ENCODE measurements at regions not wholly inside any gene's neighbourhood (a gene's known extent, or its start where the extent isn't known, plus 50 kb on each side); places are given as distances from the start of the nearest gene placed in this dataset.

- no peak for DNase-seq
- no peaks in the 10 kb centered on the region for H3K27me3 Mint-ChIP-seq
- CTCF ChIA-PET: no interaction called here
- H3K27ac Mint-ChIP-seq: no peak overlapping the region
- H3K4me1 Mint-ChIP-seq: no peaks in the 10 kb centered on the region
- no peak overlapping the region for H3K4me3 Mint-ChIP-seq
- H3K9me3 Mint-ChIP-seq: peaks cover 7% of the 10 kb centered on the region
- peaks cover 2% of the 10 kb centered on the region for H3K36me3 Mint-ChIP-seq
Observed at GRCh38 chr16:88285514-88285822, 97.3 kb upstream of the ZNF469 start.

- DNase-seq: no peak
- Mint-ChIP-seq H3K36me3 (peaks cover 2% of the 10 kb centered on the region), H3K4me1 (no peaks in the 10 kb centered on the region), H3K4me3 (no peak overlapping the region), H3K27me3 (no peaks in the 10 kb centered on the region), H3K27ac (no peak overlapping the region), H3K9me3 (peaks cover 9% of the 10 kb centered on the region)
- CTCF ChIA-PET: no interaction called here
Observed at GRCh38 chr16:88286301-88286923, 96.3 kb upstream of the ZNF469 start.

GRCh38 chr16:88287219-88287618 lies 95.5 kb upstream of the ZNF469 start:
- CTCF ChIA-PET: no interaction called here
- H3K27me3 Mint-ChIP-seq: no peaks in the 10 kb centered on the region
- H3K27ac Mint-ChIP-seq: no peak overlapping the region
- DNase-seq: peak; percentile 38
- no peaks in the 10 kb centered on the region for H3K4me1 Mint-ChIP-seq
- H3K4me3 Mint-ChIP-seq: no peak overlapping the region
- peaks cover 9% of the 10 kb centered on the region for H3K9me3 Mint-ChIP-seq
- H3K36me3 Mint-ChIP-seq: peaks cover 2% of the 10 kb centered on the region

- no peak overlapping the region for H3K27ac Mint-ChIP-seq
- no peaks in the 10 kb centered on the region for H3K36me3 Mint-ChIP-seq
- H3K4me1 Mint-ChIP-seq: no peaks in the 10 kb centered on the region
- H3K27me3 Mint-ChIP-seq: no peaks in the 10 kb centered on the region
- no peak overlapping the region for H3K4me3 Mint-ChIP-seq
- CTCF ChIA-PET: no interaction called here
- H3K9me3 Mint-ChIP-seq: peaks cover 6% of the 10 kb centered on the region
- DNase-seq: no peak
Observed at GRCh38 chr16:88288303-88288702, 94.5 kb upstream of the ZNF469 start.

GRCh38 chr16:88289001-88289400 lies 93.8 kb upstream of the ZNF469 start:
- H3K4me3 Mint-ChIP-seq: no peak overlapping the region
- H3K9me3 Mint-ChIP-seq: peaks cover 6% of the 10 kb centered on the region
- DNase-seq: no peak
- no peak overlapping the region for H3K27ac Mint-ChIP-seq
- no peaks in the 10 kb centered on the region for H3K27me3 Mint-ChIP-seq
- no peaks in the 10 kb centered on the region for H3K36me3 Mint-ChIP-seq
- H3K4me1 Mint-ChIP-seq: no peaks in the 10 kb centered on the region
- CTCF ChIA-PET: no interaction called here

- CTCF ChIA-PET: no interaction called here
- Mint-ChIP-seq H3K27me3 (no peaks in the 10 kb centered on the region), H3K9me3 (peaks cover 6% of the 10 kb centered on the region), H3K27ac (no peak overlapping the region), H3K4me1 (no peaks in the 10 kb centered on the region), H3K36me3 (no peaks in the 10 kb centered on the region), H3K4me3 (no peak overlapping the region)
- no peak for DNase-seq
Observed at GRCh38 chr16:88289561-88289960, 93.2 kb upstream of the ZNF469 start.

GRCh38 chr16:88289968-88290401 lies 92.8 kb upstream of the ZNF469 start:
- peak; percentile 13 for DNase-seq
- no peaks in the 10 kb centered on the region for H3K36me3 Mint-ChIP-seq
- H3K27me3 Mint-ChIP-seq: no peaks in the 10 kb centered on the region
- H3K4me3 Mint-ChIP-seq: no peak overlapping the region
- peaks cover 6% of the 10 kb centered on the region for H3K9me3 Mint-ChIP-seq
- H3K27ac Mint-ChIP-seq: no peak overlapping the region
- CTCF ChIA-PET: no interaction called here
- no peaks in the 10 kb centered on the region for H3K4me1 Mint-ChIP-seq

GRCh38 chr16:88290850-88291830 lies 91.6 kb upstream of the ZNF469 start:
- no peaks in the 10 kb centered on the region for H3K27me3 Mint-ChIP-seq
- peaks cover 4% of the 10 kb centered on the region for H3K9me3 Mint-ChIP-seq
- CTCF ChIA-PET: no interaction called here
- DNase-seq: peak; percentile 4
- H3K4me3 Mint-ChIP-seq: no peak overlapping the region
- H3K4me1 Mint-ChIP-seq: no peaks in the 10 kb centered on the region
- no peaks in the 10 kb centered on the region for H3K36me3 Mint-ChIP-seq
- H3K27ac Mint-ChIP-seq: no peak overlapping the region

GRCh38 chr16:88292007-88292970 lies 90.5 kb upstream of the ZNF469 start:
- DNase-seq: peak; percentile 11
- Mint-ChIP-seq H3K27me3 (no peaks in the 10 kb centered on the region), H3K27ac (no peak overlapping the region), H3K4me3 (no peak overlapping the region), H3K9me3 (peaks cover 8% of the 10 kb centered on the region), H3K4me1 (no peaks in the 10 kb centered on the region), H3K36me3 (no peaks in the 10 kb centered on the region)
- CTCF ChIA-PET: no interaction called here

- Mint-ChIP-seq H3K4me3 (no peak overlapping the region), H3K9me3 (peaks cover 8% of the 10 kb centered on the region), H3K27ac (no peak overlapping the region), H3K36me3 (no peaks in the 10 kb centered on the region), H3K27me3 (no peaks in the 10 kb centered on the region), H3K4me1 (no peaks in the 10 kb centered on the region)
- CTCF ChIA-PET: no interaction called here
- no peak for DNase-seq
Observed at GRCh38 chr16:88293097-88293496, 89.7 kb upstream of the ZNF469 start.

- Mint-ChIP-seq H3K27me3 (peaks cover 3% of the 10 kb centered on the region), H3K36me3 (no peaks in the 10 kb centered on the region), H3K9me3 (peaks cover 6% of the 10 kb centered on the region), H3K4me3 (no peak overlapping the region), H3K4me1 (peaks cover 7% of the 10 kb centered on the region), H3K27ac (no peak overlapping the region)
- CTCF ChIA-PET: no interaction called here
- DNase-seq: peak; percentile 13
Observed at GRCh38 chr16:88295671-88296436, 86.9 kb upstream of the ZNF469 start.

GRCh38 chr16:88296437-88297177 lies 86.2 kb upstream of the ZNF469 start:
- CTCF ChIA-PET: no interaction called here

GRCh38 chr16:88297178-88297720 lies 85.5 kb upstream of the ZNF469 start:
- Mint-ChIP-seq H3K36me3 (no peaks in the 10 kb centered on the region), H3K4me3 (no peak overlapping the region), H3K27me3 (peaks cover 3% of the 10 kb centered on the region), H3K4me1 (peaks cover 7% of the 10 kb centered on the region), H3K9me3 (peaks cover 6% of the 10 kb centered on the region), H3K27ac (no peak overlapping the region)
- no peak for DNase-seq
- CTCF ChIA-PET: no interaction called here

More at GRCh38 chr16:88296437-88297177, 86.2 kb upstream of the ZNF469 start:
- Mint-ChIP-seq H3K27me3 (peaks cover 3% of the 10 kb centered on the region), H3K27ac (no peak overlapping the region), H3K9me3 (peaks cover 6% of the 10 kb centered on the region), H3K4me1 (peaks cover 7% of the 10 kb centered on the region), H3K4me3 (no peak overlapping the region), H3K36me3 (no peaks in the 10 kb centered on the region)
- peak; percentile 18 for DNase-seq

Measured in activated naive CD4-positive, alpha-beta T cell treated with anti-CD3 and anti-CD28 coated beads, Interleukin-2, amount 10 ng/mL, durations not matched to agents 7 days and 5 days (primary cell).